ENCODE measurements at regions not wholly inside any gene's neighbourhood (a gene's known extent, or its start where the extent isn't known, plus 50 kb on each side); places are given as distances from the start of the nearest gene placed in this dataset.

GRCh38 chr13:106723036-106723435, 155.1 kb upstream of the ARGLU1 start:
- H3K4me1 Mint-ChIP-seq, result no peaks in the 10 kb centered on the region
- no peak overlapping the region for H3K4me3 ChIP-seq (ENCODE audit: low read length)
- H3K27me3 ChIP-seq (ENCODE audit: control insufficient read depth, insufficient read depth, low read length), result no peaks in the 10 kb centered on the region
- intact Hi-C loops (cut with micrococcal nuclease), result no loop called here
- peaks cover 0 to 2% of the 10 kb centered on the region in 2 donors for H3K27me3 Mint-ChIP-seq (ENCODE audit: low read depth in 2 of 2)
- DNase-seq (no peak), ATAC-seq (no peak)
- no peak overlapping the region for H3K4me3 Mint-ChIP-seq
- H3K9me3 ChIP-seq (ENCODE audit: control insufficient read depth, insufficient read depth, low read length), result peaks cover 2% of the 10 kb centered on the region
- H3K36me3 ChIP-seq (ENCODE audit: control insufficient read depth, insufficient read depth, low read length), result no peaks in the 10 kb centered on the region
- TF ChIP-seq CTCF (IDR thresholded peaks at IDR 0.05), result no peak
- H3K4me1 ChIP-seq (ENCODE audit: control insufficient read depth, insufficient read depth, low read length), result no peaks in the 10 kb centered on the region
- H3K36me3 Mint-ChIP-seq, result peaks cover 17% of the 10 kb centered on the region
- 91% methylated on average over 4 of the region's 6 CpGs for WGBS (ENCODE audit: insufficient coverage)
- no peak overlapping the region for H3K27ac ChIP-seq (ENCODE audit: low read length)
- H3K9me3 Mint-ChIP-seq, result peaks cover 8 to 16% of the 10 kb centered on the region in 2 donors
- H3K27ac Mint-ChIP-seq, result no peak overlapping the region

- Histone ChIP-seq H3K4me3 (ENCODE audit: low read length) (no peak overlapping the region), H3K27ac (ENCODE audit: low read length) (no peak overlapping the region), H3K27me3 (ENCODE audit: control insufficient read depth, insufficient read depth, low read length) (no peaks in the 10 kb centered on the region), H3K36me3 (ENCODE audit: control insufficient read depth, insufficient read depth, low read length) (no peaks in the 10 kb centered on the region), H3K9me3 (ENCODE audit: control insufficient read depth, insufficient read depth, low read length) (peaks cover 2% of the 10 kb centered on the region), H3K4me1 (ENCODE audit: control insufficient read depth, insufficient read depth, low read length) (no peaks in the 10 kb centered on the region)
- DNase-seq, result no peak
- 90% methylated on average over 3 of the region's 3 CpGs for WGBS (ENCODE audit: insufficient coverage)
- intact Hi-C loops (cut with micrococcal nuclease), result no loop called here
- no peak overlapping the region for H3K4me3 Mint-ChIP-seq
- H3K4me1 Mint-ChIP-seq, result no peaks in the 10 kb centered on the region
- no peak for TF ChIP-seq CTCF (IDR thresholded peaks at IDR 0.05)
- no peak for ATAC-seq
- H3K27me3 Mint-ChIP-seq (ENCODE audit: low read depth in 2 of 2), result peaks cover 0 to 2% of the 10 kb centered on the region in 2 donors
- no peak overlapping the region for H3K27ac Mint-ChIP-seq
- H3K36me3 Mint-ChIP-seq, result peaks cover 17% of the 10 kb centered on the region
- H3K9me3 Mint-ChIP-seq, result peaks cover 8 to 16% of the 10 kb centered on the region in 2 donors
Measured at GRCh38 chr13:106722620-106723019, 154.7 kb upstream of the ARGLU1 start.

- DNase-seq, result no peak
- Histone ChIP-seq H3K4me3 (ENCODE audit: low read length) (no peak overlapping the region), H3K4me1 (ENCODE audit: control insufficient read depth, insufficient read depth, low read length) (no peaks in the 10 kb centered on the region), H3K9me3 (ENCODE audit: control insufficient read depth, insufficient read depth, low read length) (peaks cover 2% of the 10 kb centered on the region), H3K36me3 (ENCODE audit: control insufficient read depth, insufficient read depth, low read length) (no peaks in the 10 kb centered on the region), H3K27me3 (ENCODE audit: control insufficient read depth, insufficient read depth, low read length) (no peaks in the 10 kb centered on the region), H3K27ac (ENCODE audit: low read length) (no peak overlapping the region)
- no peak for ATAC-seq
- H3K4me1 Mint-ChIP-seq, result no peaks in the 10 kb centered on the region
- no peak overlapping the region for H3K4me3 Mint-ChIP-seq
- 80% methylated on average over 6 of the region's 6 CpGs for WGBS (ENCODE audit: insufficient coverage)
- no peak overlapping the region for H3K27ac Mint-ChIP-seq
- H3K36me3 Mint-ChIP-seq, result peaks cover 17% of the 10 kb centered on the region
- intact Hi-C loops (cut with micrococcal nuclease), result no loop called here
- no peak for TF ChIP-seq CTCF (IDR thresholded peaks at IDR 0.05)
- H3K9me3 Mint-ChIP-seq, result peaks cover 8 to 19% of the 10 kb centered on the region in 2 donors
- peaks cover 0 to 2% of the 10 kb centered on the region in 2 donors for H3K27me3 Mint-ChIP-seq (ENCODE audit: low read depth in 2 of 2)
Measured at GRCh38 chr13:106721599-106721998, 153.7 kb upstream of the ARGLU1 start.

GRCh38 chr13:106714271-106714982, 146.5 kb upstream of the ARGLU1 start:
- no peak overlapping the region for H3K4me3 ChIP-seq (ENCODE audit: low read length)
- no peaks in the 10 kb centered on the region for H3K27me3 ChIP-seq (ENCODE audit: control insufficient read depth, insufficient read depth, low read length)
- intact Hi-C loops (cut with micrococcal nuclease), result no loop called here
- Mint-ChIP-seq H3K4me1 (no peaks in the 10 kb centered on the region), H3K27me3 (ENCODE audit: low read depth in 2 of 2) (no peaks in the 10 kb centered on the region), H3K27ac (no peak overlapping the region), H3K9me3 (peaks cover 5 to 12% of the 10 kb centered on the region in 2 donors), H3K36me3 (peaks cover 9% of the 10 kb centered on the region), H3K4me3 (no peak overlapping the region)
- no peaks in the 10 kb centered on the region for H3K9me3 ChIP-seq (ENCODE audit: control insufficient read depth, insufficient read depth, low read length)
- no peaks in the 10 kb centered on the region for H3K36me3 ChIP-seq (ENCODE audit: control insufficient read depth, insufficient read depth, low read length)
- ATAC-seq (no peak), DNase-seq (no peak)
- no peak overlapping the region for H3K27ac ChIP-seq (ENCODE audit: low read length)
- WGBS (ENCODE audit: insufficient coverage), result 89% methylated on average over 10 of the region's 10 CpGs
- TF ChIP-seq CTCF (IDR thresholded peaks at IDR 0.05), result no peak
- H3K4me1 ChIP-seq (ENCODE audit: control insufficient read depth, insufficient read depth, low read length), result no peaks in the 10 kb centered on the region

All from natural killer cell (primary cell).